ENCODE measurements at regions not wholly inside any gene's neighbourhood (a gene's known extent, or its start where the extent isn't known, plus 50 kb on each side); places are given as distances from the start of the nearest gene placed in this dataset.

DNA sequence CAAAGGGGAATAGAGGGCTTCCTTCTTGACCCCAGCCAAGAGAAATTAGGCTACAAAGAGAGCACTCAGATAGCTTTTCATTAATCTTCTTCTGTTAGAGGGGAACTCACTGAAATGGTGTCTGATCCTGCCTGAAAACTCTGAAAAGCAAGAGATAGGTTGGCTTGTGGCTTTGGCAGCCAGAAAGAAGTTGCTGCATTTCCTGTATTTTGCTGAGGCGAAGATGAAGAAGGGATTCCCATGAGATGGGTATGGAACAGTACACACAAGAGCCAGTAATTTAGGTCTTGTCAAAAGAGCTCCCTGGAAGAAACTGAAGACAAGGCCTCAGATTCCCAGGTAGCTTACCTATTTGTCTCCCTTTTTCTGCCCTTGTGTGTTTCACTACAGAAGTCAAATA, 120.9 kb upstream of the TARS1 start:
- TF ChIP-seq EZH2 (IDR thresholded peaks at IDR 0.05; ENCODE audit: low read depth) = no peak
- no peak for TF ChIP-seq CTCF (conservative IDR thresholded peaks at IDR 0.05)
